ENCODE measurements at regions not wholly inside any gene's neighbourhood (a gene's known extent, or its start where the extent isn't known, plus 50 kb on each side); places are given as distances from the start of the nearest gene placed in this dataset.
A peak's percentile ranks its signal among the peaks of the same experiment; 100 is the strongest.

- Mint-ChIP-seq H3K27me3 (ENCODE audit: low read depth, unreplicated experiment) (no peaks in the 10 kb centered on the region), H3K9me3 (ENCODE audit: unreplicated experiment) (no peaks in the 10 kb centered on the region), H3K4me3 (ENCODE audit: unreplicated experiment) (no peak overlapping the region), H3K36me3 (ENCODE audit: low read depth, unreplicated experiment) (no peaks in the 10 kb centered on the region), H3K27ac (ENCODE audit: unreplicated experiment) (no peak overlapping the region), H3K4me1 (ENCODE audit: low read depth, unreplicated experiment) (peaks cover 7% of the 10 kb centered on the region)
- no peak overlapping the region for H3K4me2 ChIP-seq (ENCODE audit: low read length)
- H3K9me3 ChIP-seq (ENCODE audit: insufficient read depth, low read depth, low read length) = no peaks in the 10 kb centered on the region
- H3K9ac ChIP-seq (ENCODE audit: low read length) = no peak overlapping the region
- H3K4me3 ChIP-seq (ENCODE audit: insufficient read depth, low read depth, low read length) = no peak overlapping the region
- no peak for DNase-seq (ENCODE audit: low read depth)
- TF ChIP-seq EZH2 (IDR thresholded peaks at IDR 0.05; ENCODE audit: insufficient read depth, low read length) (no peak), CTCF (IDR thresholded peaks at IDR 0.05; ENCODE audit: insufficient read depth, low read depth, low read length) (no peak)
- H2AFZ ChIP-seq (ENCODE audit: low read depth, low read length) = no peak overlapping the region
- H4K20me1 ChIP-seq (ENCODE audit: insufficient read depth, low read length) = no peaks in the 10 kb centered on the region
- H3K36me3 ChIP-seq (ENCODE audit: insufficient read depth, low read length) = no peaks in the 10 kb centered on the region
- no peaks in the 10 kb centered on the region for H3K79me2 ChIP-seq (ENCODE audit: insufficient read depth, low read length)
- no peaks in the 10 kb centered on the region for H3K4me1 ChIP-seq (ENCODE audit: insufficient read depth, low read length)
- no peak for FAIRE-seq
- no peak overlapping the region for H3K27ac ChIP-seq (ENCODE audit: low read depth, low read length)
- no peaks in the 10 kb centered on the region for H3K27me3 ChIP-seq (ENCODE audit: insufficient read depth, low read length)
These were observed 178.4 kb upstream of the CDIN1 start for GRCh38 chr15:36400936-36401585.

DNA sequence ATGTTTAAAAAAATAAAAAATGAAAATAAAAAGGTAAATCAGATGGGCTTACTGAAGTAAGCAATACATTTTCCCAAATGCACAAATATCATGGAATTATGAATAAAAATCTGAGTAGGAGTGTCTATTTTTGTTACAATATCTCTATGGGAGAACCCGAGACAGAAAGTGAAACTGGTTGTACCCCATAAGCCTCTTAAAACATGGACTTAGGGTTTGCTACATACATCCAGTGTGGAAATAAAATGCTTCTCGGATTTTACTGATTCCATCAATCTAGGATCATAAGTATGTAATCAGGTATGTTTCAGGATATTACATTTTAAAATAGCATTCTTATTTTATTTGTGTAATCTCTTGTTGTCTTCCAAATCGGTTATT, 177.8 kb upstream of the CDIN1 start:
- no peak for FAIRE-seq

GRCh38 chr15:36403351-36403750, 176.1 kb upstream of the CDIN1 start:
- Mint-ChIP-seq H3K27ac (ENCODE audit: unreplicated experiment) (no peak overlapping the region), H3K9me3 (ENCODE audit: unreplicated experiment) (no peaks in the 10 kb centered on the region)
- peak; percentile 41 for FAIRE-seq

More for the DNA sequence above, 177.8 kb upstream of the CDIN1 start:
- no peaks in the 10 kb centered on the region for H3K27me3 ChIP-seq (ENCODE audit: insufficient read depth, low read length)
- H3K27ac ChIP-seq (ENCODE audit: low read depth, low read length) = no peak overlapping the region
- H2AFZ ChIP-seq (ENCODE audit: low read depth, low read length) = no peak overlapping the region
- DNase-seq (ENCODE audit: low read depth) = no peak
- peaks cover 3% of the 10 kb centered on the region for H3K4me1 ChIP-seq (ENCODE audit: insufficient read depth, low read length)
- Mint-ChIP-seq H3K9me3 (ENCODE audit: unreplicated experiment) (no peaks in the 10 kb centered on the region), H3K4me3 (ENCODE audit: unreplicated experiment) (no peak overlapping the region), H3K36me3 (ENCODE audit: low read depth, unreplicated experiment) (no peaks in the 10 kb centered on the region), H3K27me3 (ENCODE audit: low read depth, unreplicated experiment) (no peaks in the 10 kb centered on the region), H3K27ac (ENCODE audit: unreplicated experiment) (no peak overlapping the region), H3K4me1 (ENCODE audit: low read depth, unreplicated experiment) (peaks cover 12% of the 10 kb centered on the region)
- no peaks in the 10 kb centered on the region for H3K79me2 ChIP-seq (ENCODE audit: insufficient read depth, low read length)
- H4K20me1 ChIP-seq (ENCODE audit: insufficient read depth, low read length) = no peaks in the 10 kb centered on the region
- no peaks in the 10 kb centered on the region for H3K9me3 ChIP-seq (ENCODE audit: insufficient read depth, low read depth, low read length)
- no peak for TF ChIP-seq EZH2 (IDR thresholded peaks at IDR 0.05; ENCODE audit: insufficient read depth, low read length)
- no peak overlapping the region for H3K4me2 ChIP-seq (ENCODE audit: low read length)
- H3K4me3 ChIP-seq (ENCODE audit: insufficient read depth, low read depth, low read length) = no peak overlapping the region
- H3K9ac ChIP-seq (ENCODE audit: low read length) = no peak overlapping the region
- H3K36me3 ChIP-seq (ENCODE audit: insufficient read depth, low read length) = no peaks in the 10 kb centered on the region

More at GRCh38 chr15:36403351-36403750, 176.1 kb upstream of the CDIN1 start:
- Mint-ChIP-seq H3K4me1 (ENCODE audit: low read depth, unreplicated experiment) (peaks cover 25% of the 10 kb centered on the region), H3K4me3 (ENCODE audit: unreplicated experiment) (no peak overlapping the region), H3K36me3 (ENCODE audit: low read depth, unreplicated experiment) (no peaks in the 10 kb centered on the region), H3K27me3 (ENCODE audit: low read depth, unreplicated experiment) (no peaks in the 10 kb centered on the region)
- Histone ChIP-seq H2AFZ (ENCODE audit: low read depth, low read length) (no peak overlapping the region), H3K27me3 (ENCODE audit: insufficient read depth, low read length) (no peaks in the 10 kb centered on the region), H3K79me2 (ENCODE audit: insufficient read depth, low read length) (no peaks in the 10 kb centered on the region), H3K36me3 (ENCODE audit: insufficient read depth, low read length) (no peaks in the 10 kb centered on the region), H4K20me1 (ENCODE audit: insufficient read depth, low read length) (no peaks in the 10 kb centered on the region), H3K4me3 (ENCODE audit: insufficient read depth, low read depth, low read length) (no peak overlapping the region), H3K9ac (ENCODE audit: low read length) (no peak overlapping the region), H3K9me3 (ENCODE audit: insufficient read depth, low read depth, low read length) (no peaks in the 10 kb centered on the region), H3K4me2 (ENCODE audit: low read length) (no peak overlapping the region), H3K27ac (ENCODE audit: low read depth, low read length) (no peak overlapping the region), H3K4me1 (ENCODE audit: insufficient read depth, low read length) (peaks cover 18% of the 10 kb centered on the region)
- DNase-seq (ENCODE audit: low read depth) = no peak
- TF ChIP-seq CTCF (IDR thresholded peaks at IDR 0.05; ENCODE audit: insufficient read depth, low read depth, low read length) (no peak), EZH2 (IDR thresholded peaks at IDR 0.05; ENCODE audit: insufficient read depth, low read length) (no peak)

Data from astrocyte (in vitro differentiated cells and primary cell).